Amygdala (tissue), 56 donors: ENCODE measurements at regions not wholly inside any gene's neighbourhood (a gene's known extent, or its start where the extent isn't known, plus 50 kb on each side); places are given as distances from the start of the nearest gene placed in this dataset.

Experiments
- DNase-seq, 56 donors: peaks; one replicate each; lab custom pipeline; 2025; lab: John Stamatoyannopoulos, UW

- DNase-seq: no peak
Observed at GRCh38 chr21:41671859-41672542, 94.9 kb downstream of the RIPK4 start.

GRCh38 chr21:41671212-41671762 lies 95.6 kb downstream of the RIPK4 start:
- DNase-seq: no peak

GRCh38 chr21:41670056-41670805 lies 96.6 kb downstream of the RIPK4 start:
- no peak for DNase-seq

- no peak for DNase-seq
Observed at GRCh38 chr21:41669533-41669830, 97.4 kb downstream of the RIPK4 start.

GRCh38 chr21:41668686-41669532 lies 97.9 kb downstream of the RIPK4 start:
- DNase-seq: no peak

GRCh38 chr21:41668051-41668541 lies 98.8 kb downstream of the RIPK4 start:
- DNase-seq: no peak

GRCh38 chr21:41667136-41667535 lies 99.7 kb downstream of the RIPK4 start:
- DNase-seq: no peak

GRCh38 chr21:41666641-41667081 lies 100.2 kb downstream of the RIPK4 start:
- no peak for DNase-seq

GRCh38 chr21:41665766-41666595 lies 100.9 kb downstream of the RIPK4 start:
- no peak for DNase-seq

- DNase-seq: no peak
Observed at GRCh38 chr21:41664881-41665765, 101.7 kb downstream of the RIPK4 start.

GRCh38 chr21:41663805-41664788 lies 102.8 kb downstream of the RIPK4 start:
- DNase-seq: no peak

- DNase-seq: no peak
Observed at GRCh38 chr21:41662761-41663160, 104.1 kb downstream of the RIPK4 start.

- no peak for DNase-seq
Observed at GRCh38 chr21:41662161-41662560, 104.7 kb downstream of the RIPK4 start.

GRCh38 chr21:41660748-41661147 lies 106.1 kb downstream of the RIPK4 start:
- DNase-seq: no peak

- no peak for DNase-seq
Observed at GRCh38 chr21:41659791-41660560, 106.9 kb downstream of the RIPK4 start.

GRCh38 chr21:41656946-41657525 lies 109.8 kb downstream of the RIPK4 start:
- DNase-seq: no peak

GRCh38 chr21:41655259-41655658 lies 111.6 kb downstream of the RIPK4 start:
- no peak for DNase-seq
